MM.1S (cell line): ENCODE measurements at regions not wholly inside any gene's neighbourhood (a gene's known extent, or its start where the extent isn't known, plus 50 kb on each side); places are given as distances from the start of the nearest gene placed in this dataset.

ENCODE experiments used
- DNase-seq: peaks from one replicate; pipeline ENCODE4 v3.0.0-alpha.2; 2015
- H2AFZ ChIP-seq: fragments of 300-600 bp; sonication (generic); 2 replicates; pipeline ENCODE4 v1.6.0; 2016; ENCODE audit warnings: antibody characterized with exemption, low read length
- H3F3A ChIP-seq: fragments of 300-600 bp; sonication (generic); 2 replicates; pipeline ENCODE4 v1.6.1; 2016; ENCODE audit warnings: mild to moderate bottlenecking, antibody characterized with exemption, low read length, moderate library complexity, mixed read lengths; ENCODE audit not compliant: insufficient read depth
- H3K27ac ChIP-seq: fragments of 300-600 bp; sonication (generic); 2 replicates; pipeline ENCODE4 v1.5.1; 2016; ENCODE audit warnings: mild to moderate bottlenecking, low read length
- H3K27me3 ChIP-seq: fragments of 300-600 bp; sonication (generic); replicated peaks from 2 replicates; pipeline ENCODE4 v1.6.0; 2016; ENCODE audit warnings: low read length; ENCODE audit not compliant: insufficient read depth
- H3K36me3 ChIP-seq: fragments of 300-600 bp; sonication (generic); replicated peaks from 2 replicates; pipeline ENCODE4 v1.6.1; 2016; ENCODE audit warnings: mild to moderate bottlenecking, low read length, mixed read lengths; ENCODE audit not compliant: insufficient read depth
- H3K4me1 ChIP-seq: fragments of 300-600 bp; sonication (generic); 2 replicates; pipeline ENCODE4 v1.6.1; 2016; ENCODE audit warnings: low read length, mixed read lengths
- H3K4me2 ChIP-seq: fragments of 300-600 bp; sonication (generic); 2 replicates; pipeline ENCODE4 v1.6.0; 2016; ENCODE audit warnings: low read depth, low read length
- H3K4me3 ChIP-seq: fragments of 300-600 bp; sonication (generic); 2 replicates; pipeline ENCODE4 v1.5.1; 2016; ENCODE audit warnings: low read length, mixed read lengths
- H3K79me2 ChIP-seq: fragments of 300-600 bp; sonication (generic); 2 replicates; pipeline ENCODE4 v1.6.1; 2016; ENCODE audit warnings: mixed run types, low read length, mixed read lengths
- H3K9ac ChIP-seq: fragments of 300-600 bp; sonication (generic); 2 replicates; pipeline ENCODE4 v1.6.1; 2016; ENCODE audit warnings: low read length, mixed read lengths
- H3K9me2 ChIP-seq: fragments of 300-600 bp; sonication (generic); replicated peaks from 2 replicates; pipeline ENCODE4 v1.6.1; 2016; ENCODE audit warnings: mild to moderate bottlenecking, low read length, mixed read lengths; ENCODE audit not compliant: insufficient read depth
- H3K9me3 ChIP-seq: fragments of 300-600 bp; sonication (generic); replicated peaks from 2 replicates; pipeline ENCODE4 v1.6.1; 2016; ENCODE audit warnings: mild to moderate bottlenecking, low read length, mixed read lengths; ENCODE audit not compliant: insufficient read depth
- H4K20me1 ChIP-seq: fragments of 300-600 bp; sonication (generic); 2 replicates; pipeline ENCODE4 v1.6.1; 2016; ENCODE audit warnings: mild to moderate bottlenecking, low read length, moderate library complexity, mixed read lengths; ENCODE audit not compliant: insufficient read depth
- CTCF ChIP-seq: fragments of 300-600 bp; sonication (generic); IDR thresholded peaks from 2 replicates; pipeline ENCODE4 v1.5.1; 2016; ENCODE audit warnings: antibody characterized with exemption, low read length, mixed read lengths
- EZH2 ChIP-seq: fragments of 300-600 bp; sonication (generic); optimal IDR thresholded peaks from 2 replicates; pipeline ENCODE3; 2017; ENCODE audit warnings: low read depth, mild to moderate bottlenecking, antibody characterized with exemption, low read length, mixed read lengths
- EZH2phosphoT487 ChIP-seq: fragments of 300-600 bp; sonication (generic); IDR thresholded peaks from 2 replicates; pipeline ENCODE4 v1.6.1; 2018; ENCODE audit warnings: antibody characterized with exemption, low read length

DNA sequence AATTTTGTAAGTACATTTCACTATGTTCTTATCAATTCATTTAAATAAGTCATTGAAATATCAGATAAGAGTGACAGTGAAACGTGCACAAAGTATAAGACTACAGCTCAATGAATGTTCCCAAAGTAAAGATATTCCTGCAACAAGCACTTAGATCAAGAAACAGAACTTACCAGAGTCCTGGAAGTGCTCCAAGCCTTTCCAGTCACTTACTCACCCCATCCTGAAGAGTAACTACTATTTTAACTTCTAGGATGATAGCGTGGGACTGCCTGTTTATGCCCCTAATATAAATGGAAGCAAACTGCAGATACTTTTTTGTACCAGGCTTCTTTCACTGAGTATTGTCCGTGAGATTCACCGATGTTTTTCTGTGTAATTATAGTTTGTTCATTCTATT, 768.9 kb downstream of the SLC4A3 start:
- Histone ChIP-seq H3K27me3 (no peaks in the 10 kb centered on the region), H3F3A (no peaks in the 10 kb centered on the region), H4K20me1 (no peaks in the 10 kb centered on the region), H3K79me2 (no peaks in the 10 kb centered on the region), H3K9me2 (no peaks in the 10 kb centered on the region), H3K9ac (no peak overlapping the region), H3K4me1 (no peaks in the 10 kb centered on the region), H3K4me2 (no peak overlapping the region), H3K4me3 (no peak overlapping the region), H3K36me3 (no peaks in the 10 kb centered on the region), H3K27ac (no peak overlapping the region), H3K9me3 (no peaks in the 10 kb centered on the region), H2AFZ (no peak overlapping the region)
- DNase-seq, result no peak
- no peak for TF ChIP-seq CTCF
- no peak for TF ChIP-seq EZH2
- no peak for TF ChIP-seq EZH2phosphoT487

GRCh38 chr2:220410296-220410695, 782.9 kb downstream of the SLC4A3 start:
- Histone ChIP-seq H3K4me3 (no peak overlapping the region), H3K9me2 (no peaks in the 10 kb centered on the region), H3F3A (no peaks in the 10 kb centered on the region), H3K36me3 (no peaks in the 10 kb centered on the region), H3K9ac (no peak overlapping the region), H3K79me2 (no peaks in the 10 kb centered on the region), H3K9me3 (no peaks in the 10 kb centered on the region), H4K20me1 (no peaks in the 10 kb centered on the region), H3K27me3 (no peaks in the 10 kb centered on the region), H3K4me1 (no peaks in the 10 kb centered on the region), H3K4me2 (no peak overlapping the region), H3K27ac (no peak overlapping the region), H2AFZ (no peak overlapping the region)
- DNase-seq, result no peak
- TF ChIP-seq EZH2phosphoT487, result no peak
- no peak for TF ChIP-seq EZH2
- TF ChIP-seq CTCF, result no peak

- Histone ChIP-seq H3K9me3 (no peaks in the 10 kb centered on the region), H3F3A (no peaks in the 10 kb centered on the region), H3K79me2 (no peaks in the 10 kb centered on the region), H3K9me2 (no peaks in the 10 kb centered on the region), H2AFZ (no peak overlapping the region), H3K27me3 (no peaks in the 10 kb centered on the region), H3K9ac (no peak overlapping the region), H3K36me3 (no peaks in the 10 kb centered on the region), H3K27ac (no peak overlapping the region), H3K4me1 (no peaks in the 10 kb centered on the region), H3K4me2 (no peak overlapping the region), H4K20me1 (no peaks in the 10 kb centered on the region), H3K4me3 (no peak overlapping the region)
- TF ChIP-seq EZH2phosphoT487 (no peak), EZH2 (no peak), CTCF (no peak)
- DNase-seq, result no peak
Observed at GRCh38 chr2:220417503-220417902, 790.1 kb downstream of the SLC4A3 start.

- Histone ChIP-seq H2AFZ (no peak overlapping the region), H3K9me3 (no peaks in the 10 kb centered on the region), H3K4me1 (no peaks in the 10 kb centered on the region), H3K27me3 (no peaks in the 10 kb centered on the region), H3K36me3 (no peaks in the 10 kb centered on the region), H4K20me1 (no peaks in the 10 kb centered on the region), H3K79me2 (no peaks in the 10 kb centered on the region), H3K4me2 (no peak overlapping the region), H3F3A (no peaks in the 10 kb centered on the region), H3K27ac (no peak overlapping the region), H3K9ac (no peak overlapping the region), H3K4me3 (no peak overlapping the region), H3K9me2 (no peaks in the 10 kb centered on the region)
- TF ChIP-seq EZH2phosphoT487, result no peak
- no peak for TF ChIP-seq EZH2
- no peak for TF ChIP-seq CTCF
- DNase-seq, result no peak
Observed at GRCh38 chr2:220419647-220420046, 792.2 kb downstream of the SLC4A3 start.
